Karpas-422 (cell line): ENCODE measurements at regions not wholly inside any gene's neighbourhood (a gene's known extent, or its start where the extent isn't known, plus 50 kb on each side); places are given as distances from the start of the nearest gene placed in this dataset.

Experiments
- DNase-seq: peaks from one replicate; pipeline ENCODE4 v3.0.0-alpha.2; 2015
- H2AFZ ChIP-seq: fragments of 200-600 bp; sonication (generic); 2 replicates; pipeline ENCODE4 v1.6.1; 2014; ENCODE audit warnings: antibody characterized with exemption, low read length, mixed read lengths
- H3K27ac ChIP-seq: fragments of 200-600 bp; sonication (generic); 2 replicates; pipeline ENCODE4 v1.5.1; 2014; ENCODE audit warnings: mild to moderate bottlenecking, low read length, moderate library complexity
- H3K27me3 ChIP-seq: fragments of 200-600 bp; sonication (generic); 2 replicates; pipeline ENCODE4 v1.6.1; 2014; ENCODE audit warnings: low read length, mixed read lengths
- H3K36me3 ChIP-seq: fragments of 200-600 bp; sonication (generic); 2 replicates; pipeline ENCODE4 v1.6.1; 2014; ENCODE audit warnings: low read length, mixed read lengths; ENCODE audit not compliant: insufficient read depth
- H3K4me1 ChIP-seq: fragments of 200-600 bp; sonication (generic); 2 replicates; pipeline ENCODE4 v1.6.1; 2014; ENCODE audit warnings: mild to moderate bottlenecking, low read length, mixed read lengths
- H3K4me2 ChIP-seq: fragments of 200-600 bp; sonication (generic); 2 replicates; pipeline ENCODE4 v1.6.1; 2014; ENCODE audit warnings: low read length, low read depth, mild to moderate bottlenecking; ENCODE audit not compliant: poor library complexity, severe bottlenecking
- H3K4me3 ChIP-seq: fragments of 200-600 bp; sonication (generic); 2 replicates; pipeline ENCODE4 v1.5.1; 2014; ENCODE audit warnings: mild to moderate bottlenecking, antibody characterized with exemption, low read length, mixed read lengths
- H3K79me2 ChIP-seq: fragments of 200-600 bp; sonication (generic); 2 replicates; pipeline ENCODE4 v1.6.1; 2014; ENCODE audit warnings: mild to moderate bottlenecking, low read length, mixed read lengths
- H3K9ac ChIP-seq: fragments of 200-600 bp; sonication (generic); 2 replicates; pipeline ENCODE4 v1.6.0; 2014; ENCODE audit warnings: low read length
- H3K9me2 ChIP-seq: fragments of 200-600 bp; sonication (generic), shearing (Covaris generic); replicated peaks from 2 replicates; pipeline ENCODE4 v1.6.0; 2014; ENCODE audit warnings: mild to moderate bottlenecking, low read length, moderate library complexity; ENCODE audit not compliant: insufficient read depth
- H3K9me3 ChIP-seq: fragments of 300-700, 200-600 bp; sonication (generic); 2 replicates; pipeline ENCODE4 v1.6.1; 2014; ENCODE audit warnings: low read length, mixed read lengths
- H4K20me1 ChIP-seq: fragments of 200-600 bp; sonication (generic); 2 replicates; pipeline ENCODE4 v1.6.1; 2014; ENCODE audit warnings: mild to moderate bottlenecking, antibody characterized with exemption, low read length, low read depth; ENCODE audit not compliant: insufficient read depth

- H3K9ac ChIP-seq = no peak overlapping the region
- no peak overlapping the region for H3K4me3 ChIP-seq
- H3K4me2 ChIP-seq = no peak overlapping the region
- H4K20me1 ChIP-seq = no peaks in the 10 kb centered on the region
- no peaks in the 10 kb centered on the region for H3K79me2 ChIP-seq
- H3K27me3 ChIP-seq = no peaks in the 10 kb centered on the region
- H3K4me1 ChIP-seq = no peaks in the 10 kb centered on the region
- no peak overlapping the region for H2AFZ ChIP-seq
- no peaks in the 10 kb centered on the region for H3K9me2 ChIP-seq
- no peak overlapping the region for H3K27ac ChIP-seq
- DNase-seq = no peak
- no peaks in the 10 kb centered on the region for H3K36me3 ChIP-seq
- H3K9me3 ChIP-seq = no peaks in the 10 kb centered on the region; the same call in 1 of the 2 replicates
Measured at GRCh38 chr10:124305131-124305530, 113.6 kb downstream of the OAT start.

- Histone ChIP-seq H3K27me3 (no peaks in the 10 kb centered on the region), H3K9me2 (no peaks in the 10 kb centered on the region), H2AFZ (no peak overlapping the region), H3K9ac (no peak overlapping the region), H3K36me3 (no peaks in the 10 kb centered on the region), H3K4me2 (no peak overlapping the region), H4K20me1 (no peaks in the 10 kb centered on the region), H3K4me3 (no peak overlapping the region), H3K4me1 (no peaks in the 10 kb centered on the region), H3K27ac (no peak overlapping the region), H3K9me3 (no peaks in the 10 kb centered on the region; the same call in 1 of the 2 replicates), H3K79me2 (no peaks in the 10 kb centered on the region)
- DNase-seq = no peak
Measured at GRCh38 chr10:124303662-124304418, 114.9 kb downstream of the OAT start.

- DNase-seq = no peak
- H3K9ac ChIP-seq = no peak overlapping the region
- no peaks in the 10 kb centered on the region for H3K4me1 ChIP-seq
- H3K27me3 ChIP-seq = no peaks in the 10 kb centered on the region
- H3K79me2 ChIP-seq = no peaks in the 10 kb centered on the region
- H3K9me2 ChIP-seq = no peaks in the 10 kb centered on the region
- H3K4me2 ChIP-seq = no peak overlapping the region
- H4K20me1 ChIP-seq = no peaks in the 10 kb centered on the region
- H3K9me3 ChIP-seq = no peaks in the 10 kb centered on the region; the same call in 1 of the 2 replicates
- no peak overlapping the region for H3K4me3 ChIP-seq
- no peaks in the 10 kb centered on the region for H3K36me3 ChIP-seq
- no peak overlapping the region for H3K27ac ChIP-seq
- H2AFZ ChIP-seq = no peak overlapping the region
Measured at GRCh38 chr10:124302951-124303505, 115.7 kb downstream of the OAT start.

GRCh38 chr10:124301736-124302135 lies 117.0 kb downstream of the OAT start:
- Histone ChIP-seq H3K4me1 (no peaks in the 10 kb centered on the region), H3K4me3 (no peak overlapping the region), H3K9me2 (no peaks in the 10 kb centered on the region), H3K9ac (no peak overlapping the region), H3K4me2 (no peak overlapping the region), H3K9me3 (no peaks in the 10 kb centered on the region; the same call in 1 of the 2 replicates), H3K27me3 (no peaks in the 10 kb centered on the region), H4K20me1 (no peaks in the 10 kb centered on the region), H2AFZ (no peak overlapping the region), H3K79me2 (no peaks in the 10 kb centered on the region), H3K36me3 (no peaks in the 10 kb centered on the region), H3K27ac (no peak overlapping the region)
- DNase-seq = no peak

GRCh38 chr10:124300735-124301134 lies 118.0 kb downstream of the OAT start:
- Histone ChIP-seq H4K20me1 (no peaks in the 10 kb centered on the region), H3K4me2 (no peak overlapping the region), H3K4me1 (no peaks in the 10 kb centered on the region), H3K9me2 (no peaks in the 10 kb centered on the region), H3K27ac (no peak overlapping the region), H3K27me3 (no peaks in the 10 kb centered on the region), H3K9me3 (no peaks in the 10 kb centered on the region; the same call in 1 of the 2 replicates), H3K4me3 (no peak overlapping the region), H3K79me2 (no peaks in the 10 kb centered on the region), H2AFZ (no peak overlapping the region), H3K9ac (no peak overlapping the region), H3K36me3 (no peaks in the 10 kb centered on the region)
- no peak for DNase-seq

DNA sequence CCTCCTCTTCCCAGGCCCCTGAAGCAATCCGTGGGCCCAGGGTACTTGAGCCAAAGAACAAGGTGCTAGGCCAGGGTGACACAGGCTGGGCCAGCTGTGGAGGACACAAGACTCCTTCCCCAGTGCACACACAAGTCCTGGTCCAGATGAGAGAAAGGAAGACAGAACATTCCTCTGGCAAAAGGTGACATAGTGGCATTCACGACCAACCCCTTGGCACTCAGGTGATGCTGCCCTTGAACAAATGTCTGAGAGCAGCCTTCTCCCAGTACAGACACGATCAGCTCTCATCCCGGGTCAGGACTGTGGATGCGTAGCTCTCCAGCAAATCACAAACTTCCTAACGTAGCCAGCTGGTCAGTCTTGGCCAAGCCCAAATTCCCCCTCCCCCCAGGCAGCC lies 118.5 kb downstream of the OAT start:
- Histone ChIP-seq H3K9me2 (no peaks in the 10 kb centered on the region), H3K4me3 (no peak overlapping the region), H3K9me3 (no peaks in the 10 kb centered on the region; the same call in 1 of the 2 replicates), H3K4me1 (no peaks in the 10 kb centered on the region), H3K9ac (no peak overlapping the region), H3K4me2 (no peak overlapping the region), H3K27ac (no peak overlapping the region), H4K20me1 (no peaks in the 10 kb centered on the region), H3K27me3 (no peaks in the 10 kb centered on the region), H3K79me2 (no peaks in the 10 kb centered on the region), H3K36me3 (no peaks in the 10 kb centered on the region), H2AFZ (no peak overlapping the region)
- no peak for DNase-seq

GRCh38 chr10:124299696-124300095 lies 119.0 kb downstream of the OAT start:
- no peaks in the 10 kb centered on the region for H3K9me2 ChIP-seq
- no peaks in the 10 kb centered on the region; the same call in 1 of the 2 replicates for H3K9me3 ChIP-seq
- H3K79me2 ChIP-seq = no peaks in the 10 kb centered on the region
- DNase-seq = no peak
- no peak overlapping the region for H3K9ac ChIP-seq
- no peaks in the 10 kb centered on the region for H3K36me3 ChIP-seq
- H3K27ac ChIP-seq = no peak overlapping the region
- no peak overlapping the region for H3K4me2 ChIP-seq
- H3K4me1 ChIP-seq = no peaks in the 10 kb centered on the region
- no peak overlapping the region for H3K4me3 ChIP-seq
- no peaks in the 10 kb centered on the region for H4K20me1 ChIP-seq
- no peaks in the 10 kb centered on the region for H3K27me3 ChIP-seq
- H2AFZ ChIP-seq = no peak overlapping the region

DNA sequence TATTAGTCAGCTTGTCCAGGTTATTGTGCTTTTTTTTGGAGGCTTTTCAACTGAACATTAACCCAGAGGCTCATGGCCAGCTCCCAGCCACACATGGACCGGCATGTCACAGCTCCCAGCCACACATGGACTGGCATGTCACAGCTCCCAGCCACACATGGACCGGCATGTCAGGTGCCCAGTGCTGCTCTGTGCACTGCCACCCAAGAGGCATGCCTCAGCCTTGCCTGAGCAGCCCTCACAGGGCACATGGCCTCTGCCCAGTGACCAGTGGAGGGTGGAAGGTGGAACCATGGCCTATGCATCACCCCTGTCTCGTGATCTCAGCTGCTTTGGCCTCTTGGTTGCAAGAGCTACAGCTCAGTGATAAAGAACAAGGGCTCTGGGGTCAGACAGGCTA lies 119.8 kb downstream of the OAT start:
- H3K9me2 ChIP-seq = no peaks in the 10 kb centered on the region
- no peak for DNase-seq

More for the DNA sequence above, 119.8 kb downstream of the OAT start:
- Histone ChIP-seq H3K4me2 (no peak overlapping the region), H3K27ac (no peak overlapping the region), H4K20me1 (no peaks in the 10 kb centered on the region), H3K4me3 (no peak overlapping the region), H3K9ac (no peak overlapping the region), H3K4me1 (no peaks in the 10 kb centered on the region), H3K27me3 (no peaks in the 10 kb centered on the region), H3K9me3 (no peaks in the 10 kb centered on the region; the same call in 1 of the 2 replicates), H3K79me2 (no peaks in the 10 kb centered on the region), H3K36me3 (no peaks in the 10 kb centered on the region), H2AFZ (no peak overlapping the region)
